ENCODE measurements at regions not wholly inside any gene's neighbourhood (a gene's known extent, or its start where the extent isn't known, plus 50 kb on each side); places are given as distances from the start of the nearest gene placed in this dataset.

- DNase-seq = no peak
Measured at GRCh38 chr9:107713470-107713869, 223.9 kb upstream of the KLF4 start.

GRCh38 chr9:107712390-107712789 is 222.8 kb upstream of the KLF4 start:
- DNase-seq = no peak

- DNase-seq = no peak
Measured at GRCh38 chr9:107711542-107711941, 222.0 kb upstream of the KLF4 start.

GRCh38 chr9:107710953-107711352 is 221.4 kb upstream of the KLF4 start:
- no peak for DNase-seq

- no peak for DNase-seq
Measured at GRCh38 chr9:107710546-107710945, 221.0 kb upstream of the KLF4 start.

- no peak for DNase-seq
Measured at GRCh38 chr9:107708791-107709190, 219.2 kb upstream of the KLF4 start.

- no peak for DNase-seq
Measured at GRCh38 chr9:107707915-107708441, 218.4 kb upstream of the KLF4 start.

GRCh38 chr9:107707428-107707837 is 217.9 kb upstream of the KLF4 start:
- DNase-seq = no peak

- DNase-seq = peak; percentile 11
Measured at GRCh38 chr9:107706701-107707427, 217.3 kb upstream of the KLF4 start.

- DNase-seq = no peak
Measured at GRCh38 chr9:107705521-107705920, 216.0 kb upstream of the KLF4 start.

GRCh38 chr9:107704774-107705173 is 215.2 kb upstream of the KLF4 start:
- DNase-seq = no peak

- DNase-seq = no peak
Measured at GRCh38 chr9:107703651-107704050, 214.1 kb upstream of the KLF4 start.

- no peak for DNase-seq
Measured at GRCh38 chr9:107700847-107701246, 211.3 kb upstream of the KLF4 start.

- no peak for DNase-seq
Measured at GRCh38 chr9:107699231-107699630, 209.7 kb upstream of the KLF4 start.

- no peak for DNase-seq
Measured at GRCh38 chr9:107698779-107699178, 209.2 kb upstream of the KLF4 start.

- no peak for DNase-seq
Measured at GRCh38 chr9:107696302-107696701, 206.7 kb upstream of the KLF4 start.

- DNase-seq = no peak
Measured at GRCh38 chr9:107694390-107694789, 204.8 kb upstream of the KLF4 start.

GRCh38 chr9:107693625-107694326 is 204.2 kb upstream of the KLF4 start:
- no peak for DNase-seq

GRCh38 chr9:107691664-107692063 is 202.1 kb upstream of the KLF4 start:
- DNase-seq = no peak

GRCh38 chr9:107690021-107690420 is 200.5 kb upstream of the KLF4 start:
- no peak for DNase-seq

GRCh38 chr9:107688728-107689127 is 199.2 kb upstream of the KLF4 start:
- no peak for DNase-seq

GRCh38 chr9:107685901-107686300 is 196.3 kb upstream of the KLF4 start:
- no peak for DNase-seq

- DNase-seq = no peak
Measured at GRCh38 chr9:107685376-107685775, 195.8 kb upstream of the KLF4 start.

- DNase-seq = no peak
Measured at GRCh38 chr9:107684224-107684623, 194.7 kb upstream of the KLF4 start.

Measured in left kidney (tissue), 1 donor.